A549 (cell line): ENCODE measurements at regions not wholly inside any gene's neighbourhood (a gene's known extent, or its start where the extent isn't known, plus 50 kb on each side); places are given as distances from the start of the nearest gene placed in this dataset.

ENCODE experiments used
- ATAC-seq, 2 experiments: fragments of 200-7000 bp in 1 of 2; fragments of >200 bp in 1 of 2; cut with Nextera tagmentation in 1 of 2; cut with Tn5 transposase in 1 of 2; 3 replicates each; pipeline versions ENCODE4 v1.8.0 to v1.9.1; 2018 to 2020; ENCODE audit warnings: mild to moderate bottlenecking in 1 of 2, moderate library complexity in 1 of 2
- CTCF ChIA-PET: fragments of 300-600 bp; sonication (Branson Sonifier 250); formaldehyde crosslinking; extraction: SDS; loops from one replicate; lab custom pipeline; 2021; ENCODE audit warnings: antibody characterized with exemption, inconsistent platforms; lab: Yijun Ruan, JAX
- POLR2A ChIA-PET: fragments of 350-600 bp; formaldehyde crosslinking; extraction: SDS; loops from one replicate; lab custom pipeline; 2021; ENCODE audit warnings: antibody characterized with exemption, inconsistent platforms; lab: Yijun Ruan, JAX
- DNase-seq, 2 experiments: peaks; one replicate each; pipeline versions ENCODE4 v3.0.0 to v3.0.0-alpha.2; 2011 to 2016; ENCODE audit warnings: low read depth in 1 of 2, low spot score in 1 of 2
- FAIRE-seq: peaks from 2 replicates; lab custom pipeline; 2011; peaks lifted over from hg19 to GRCh38; lab: Jason Lieb, UNC
- H3K27ac ChIP-seq, 2 experiments: fragments of >200 bp; sonication (Bioruptor Twin); formaldehyde crosslinking; 3 replicates each; pipeline ENCODE4 v1.5.1; 2016 to 2017
- H3K4me1 ChIP-seq: fragments of >200 bp; sonication (Bioruptor Twin); formaldehyde crosslinking; 3 replicates; pipeline ENCODE4 v1.6.1; 2016
- H3K4me2 ChIP-seq: fragments of >200 bp; sonication (Bioruptor Twin); formaldehyde crosslinking; 3 replicates; pipeline ENCODE4 v1.6.1; 2016
- H3K4me3 ChIP-seq: fragments of >200 bp; sonication (Bioruptor Twin); formaldehyde crosslinking; 3 replicates; pipeline ENCODE4 v1.5.1; 2016
- H3K9me3 ChIP-seq: fragments of >200 bp; sonication (Bioruptor Twin); formaldehyde crosslinking; 3 replicates; pipeline ENCODE4 v1.6.1; 2016
- ATOH8 ChIP-seq: fragments of 250-450 bp; sonication (Bioruptor Pico); IDR thresholded peaks from 2 replicates; pipeline ENCODE4 v1.5.0; 2020; ENCODE audit warnings: low read depth, mild to moderate bottlenecking, moderate library complexity
- BCL3 ChIP-seq: fragments of >200 bp; sonication (Bioruptor Twin); formaldehyde crosslinking; IDR thresholded peaks from 3 replicates; pipeline ENCODE4 v1.6.1; 2016
- BHLHE40 ChIP-seq: IDR thresholded peaks from 2 replicates; pipeline ENCODE4 v1.6.1; 2012; ENCODE audit warnings: low read depth, low read length, inconsistent platforms
- CHD2 ChIP-seq: fragments of 150-350 bp; IDR thresholded peaks from 2 replicates; pipeline ENCODE4 v1.6.1; 2014; ENCODE audit warnings: low read length; ENCODE audit not compliant: partially characterized antibody
- CHD4 ChIP-seq: fragments of 200-600 bp; sonication (generic); IDR thresholded peaks from 2 replicates; pipeline ENCODE4 v1.6.1; 2016; ENCODE audit warnings: antibody characterized with exemption, mild to moderate bottlenecking, borderline replicate concordance
- CTCF ChIP-seq: fragments of >200 bp; sonication (Bioruptor Twin); formaldehyde crosslinking; IDR thresholded peaks from 3 replicates; pipeline ENCODE4 v1.5.1; 2016
- EHF ChIP-seq: fragments of 250-450 bp; sonication (Bioruptor Pico); IDR thresholded peaks from 2 replicates; pipeline ENCODE4 v1.5.0; 2020; ENCODE audit warnings: mild to moderate bottlenecking
- EHMT2 ChIP-seq: fragments of 200-600 bp; sonication (generic); IDR thresholded peaks from 2 replicates; pipeline ENCODE4 v1.6.1; 2016; ENCODE audit warnings: antibody characterized with exemption, low read depth, mild to moderate bottlenecking, moderate library complexity
- EP300 ChIP-seq, 2 experiments: fragments of >200 bp; sonication (Bioruptor Twin); formaldehyde crosslinking; IDR thresholded peaks; 2 replicates in 1 of 2; 3 replicates in 1 of 2; pipeline ENCODE4 v1.6.1; 2016 to 2017
- HDAC2 ChIP-seq: fragments of 200-600 bp; sonication (generic); IDR thresholded peaks from 2 replicates; pipeline ENCODE4 v1.6.1; 2016
- HES2 ChIP-seq: fragments of >200 bp; sonication (Bioruptor Twin); formaldehyde crosslinking; IDR thresholded peaks from 2 replicates; pipeline ENCODE4 v1.6.1; 2016
- HEYL ChIP-seq: fragments of 250-450 bp; sonication (Bioruptor Pico); IDR thresholded peaks from 2 replicates; pipeline ENCODE4 v1.8.0; 2021; ENCODE audit warnings: mild to moderate bottlenecking, moderate library complexity
- HOXA7 ChIP-seq: fragments of 250-450 bp; sonication (Bioruptor Pico); IDR thresholded peaks from 2 replicates; pipeline ENCODE4 v1.5.0; 2020; ENCODE audit warnings: mild to moderate bottlenecking, moderate library complexity
- HOXB5 ChIP-seq: fragments of 250-450 bp; sonication (Bioruptor Pico); IDR thresholded peaks from 2 replicates; pipeline ENCODE4 v1.5.0; 2020; ENCODE audit warnings: mild to moderate bottlenecking, moderate library complexity
- JUN ChIP-seq, 2 experiments: fragments of >200 bp; sonication (Bioruptor Twin); formaldehyde crosslinking; IDR thresholded peaks; 2 replicates in 1 of 2; 3 replicates in 1 of 2; pipeline ENCODE4 v1.6.1; 2016 to 2017
- JUNB ChIP-seq: fragments of >200 bp; sonication (Bioruptor Twin); formaldehyde crosslinking; IDR thresholded peaks from 2 replicates; pipeline ENCODE4 v1.6.1; 2016
- MAFK ChIP-seq: fragments of 450-650 bp; IDR thresholded peaks from 2 replicates; pipeline ENCODE4 v1.6.1; 2014; ENCODE audit not compliant: partially characterized antibody
- MAZ ChIP-seq: fragments of 150-350 bp; IDR thresholded peaks from 2 replicates; pipeline ENCODE4 v1.6.1; 2014; ENCODE audit warnings: antibody characterized with exemption, low read depth, low read length, borderline replicate concordance
- NFE2L2 ChIP-seq: fragments of 150-350 bp; conservative IDR thresholded peaks from 2 replicates; pipeline ENCODE4 v1.6.1; 2014; ENCODE audit warnings: low read length
- PHF8 ChIP-seq: fragments of 200-600 bp; sonication (generic); IDR thresholded peaks from 2 replicates; pipeline ENCODE4 v1.6.1; 2016; ENCODE audit warnings: low read depth, mild to moderate bottlenecking, antibody characterized with exemption, moderate library complexity, borderline replicate concordance
- POLR2AphosphoS2 ChIP-seq: conservative IDR thresholded peaks from 2 replicates; pipeline ENCODE4 v1.6.1; 2012; ENCODE audit warnings: low read length, improper control_type of control experiment, inconsistent platforms
- RAD21 ChIP-seq, 2 experiments: fragments of >200 bp in 1 of 2; sonication (Bioruptor Twin) in 1 of 2; formaldehyde crosslinking in 1 of 2; IDR thresholded peaks in 1 of 2; conservative IDR thresholded peaks in 1 of 2; 2 replicates in 1 of 2; 3 replicates in 1 of 2; pipeline ENCODE4 v1.6.1; 2012 to 2018; ENCODE audit warnings: inconsistent platforms in 1 of 2
- RARB ChIP-seq: fragments of 250-450 bp; sonication (Bioruptor Pico); IDR thresholded peaks from 2 replicates; pipeline ENCODE4 v1.8.0; 2021; ENCODE audit warnings: mild to moderate bottlenecking, moderate library complexity
- RNF2 ChIP-seq: fragments of 200-600 bp; sonication (generic); IDR thresholded peaks from 2 replicates; pipeline ENCODE4 v1.6.1; 2016; ENCODE audit warnings: low read depth, mild to moderate bottlenecking, antibody characterized with exemption, moderate library complexity, borderline replicate concordance
- SMC3 ChIP-seq: fragments of >200 bp; sonication (Bioruptor Twin); formaldehyde crosslinking; IDR thresholded peaks from 3 replicates; pipeline ENCODE4 v1.6.1; 2018; ENCODE audit warnings: inconsistent platforms
- ZC3H11A ChIP-seq: fragments of 450-650 bp; IDR thresholded peaks from 2 replicates; pipeline ENCODE4 v1.6.1; 2014; ENCODE audit warnings: antibody characterized with exemption, mild to moderate bottlenecking
- ZNF302 ChIP-seq: fragments of 250-450 bp; sonication (Bioruptor Pico); IDR thresholded peaks from 2 replicates; pipeline ENCODE4 v1.9.0; 2021; ENCODE audit warnings: inconsistent platforms, mild to moderate bottlenecking, moderate library complexity
- ZSCAN20 ChIP-seq: fragments of 250-450 bp; sonication (Bioruptor Pico); IDR thresholded peaks from 2 replicates; pipeline ENCODE4 v1.8.0; 2022; ENCODE audit warnings: mild to moderate bottlenecking, moderate library complexity
- WGBS: methylation state at CpG from one replicate; pipeline ENCODE4 v1.1.6; 2017; ENCODE audit errors: missing lambda C conversion rate; 5-methylcytosine and 5-hydroxymethylcytosine counted together

GRCh38 chr13:34307607-34308006 lies 489.7 kb downstream of the RFC3 start:
- DNase-seq (no peak), ATAC-seq (no peak)

GRCh38 chr13:34308725-34309124 lies 490.8 kb downstream of the RFC3 start:
- POLR2A ChIA-PET: no interaction called here
- CTCF ChIA-PET: no interaction called here
- no peaks in the 10 kb centered on the region for H3K4me1 ChIP-seq
- TF ChIP-seq NFE2L2 (no peak), ATOH8 (CRISPR knock-in tag) (no peak), EP300 (IDR thresholded peaks at IDR 0.05) (no peak), RNF2 (no peak), CHD4 (no peak), EHMT2 (no peak), HOXB5 (no peak), MAZ (no peak), HES2 (no peak), CTCF (no peak), BCL3 (no peak), SMC3 (no peak), HEYL (CRISPR knock-in tag) (no peak), EHF (CRISPR knock-in tag) (no peak), RARB (no peak), HOXA7 (CRISPR knock-in tag) (no peak), ZSCAN20 (CRISPR knock-in tag) (no peak), HDAC2 (no peak)
- DNase-seq: no peak
- no peak overlapping the region for H3K4me3 ChIP-seq
- no peak overlapping the region for H3K27ac ChIP-seq
- no peaks in the 10 kb centered on the region for H3K9me3 ChIP-seq
- FAIRE-seq: no peak
- ATAC-seq: no peak
- 95% methylated on average over 1 of the region's 1 CpG for WGBS
- no peak overlapping the region for H3K4me2 ChIP-seq

More at GRCh38 chr13:34307607-34308006, 489.7 kb downstream of the RFC3 start:
- POLR2A ChIA-PET: no interaction called here
- Histone ChIP-seq H3K4me1 (no peaks in the 10 kb centered on the region), H3K27ac (no peak overlapping the region), H3K4me3 (no peak overlapping the region), H3K9me3 (no peaks in the 10 kb centered on the region), H3K4me2 (no peak overlapping the region)
- TF ChIP-seq PHF8 (no peak), HEYL (CRISPR knock-in tag) (no peak), ZNF302 (CRISPR knock-in tag) (no peak), JUN (IDR thresholded peaks at IDR 0.05) (no peak), EHF (CRISPR knock-in tag) (no peak), RARB (no peak), POLR2AphosphoS2 (no peak), HDAC2 (no peak), CHD2 (no peak), MAFK (no peak), EHMT2 (no peak), BHLHE40 (no peak), BCL3 (no peak), ZC3H11A (no peak), JUNB (no peak), RAD21 (conservative IDR thresholded peaks at IDR 0.05 in 1 of 2, IDR thresholded peaks at IDR 0.05 in 1 of 2) (no peak), HES2 (no peak), EP300 (IDR thresholded peaks at IDR 0.05) (no peak)
- WGBS: 73% methylated on average over 5 of the region's 5 CpGs
- FAIRE-seq: no peak
- CTCF ChIA-PET: no interaction called here
